Ovary (tissue), 3 donors: ENCODE measurements at regions not wholly inside any gene's neighbourhood (a gene's known extent, or its start where the extent isn't known, plus 50 kb on each side); places are given as distances from the start of the nearest gene placed in this dataset.

ENCODE experiments used
- EP300 ChIP-seq: sonication (generic); formaldehyde crosslinking; IDR thresholded peaks from one replicate; pipeline ENCODE4 v1.6.1; 2017; ENCODE audit warnings: antibody characterized with exemption
- POLR2A ChIP-seq: fragments of 450-650 bp; IDR thresholded peaks from one replicate; pipeline ENCODE4 v1.6.1; 2017; ENCODE audit warnings: antibody characterized with exemption, mild to moderate bottlenecking, moderate library complexity
- TF ChIP-seq, protein P1 (sequence below), 3 donors: fragments of 450-650 bp in 2 of 3; fragments of 200-600 bp in 1 of 3; IDR thresholded peaks; one replicate each; pipeline versions ENCODE4 v1.5.1 to v1.8.0; 2016 to 2022; ENCODE audit warnings: antibody characterized with exemption in 3 of 3, mild to moderate bottlenecking in 1 of 3
- donor health status: DM: no; HTN: no; CAD: no.

DNA sequence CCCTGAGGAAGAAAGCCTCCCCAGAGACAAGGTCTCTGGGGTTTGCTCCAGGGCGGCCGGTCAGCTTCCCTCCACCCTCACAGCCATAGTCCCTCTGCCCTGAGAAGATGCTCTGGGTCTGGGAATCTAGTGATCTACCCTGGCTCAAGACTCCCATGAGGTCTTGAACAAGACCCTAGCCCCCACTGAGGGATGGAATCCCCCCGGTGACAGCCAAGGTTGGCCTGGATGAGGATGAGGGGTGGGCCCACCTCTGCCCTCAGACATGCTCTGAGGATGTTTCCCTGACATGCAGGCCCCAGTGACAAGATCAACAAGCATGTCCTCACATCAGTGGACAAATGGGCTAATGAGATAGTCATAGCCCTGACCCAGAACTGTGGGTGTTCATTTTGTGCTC lies 138.6 kb downstream of the C5orf15 start:
- no peak for TF ChIP-seq EP300
- TF ChIP-seq, protein P1, sequence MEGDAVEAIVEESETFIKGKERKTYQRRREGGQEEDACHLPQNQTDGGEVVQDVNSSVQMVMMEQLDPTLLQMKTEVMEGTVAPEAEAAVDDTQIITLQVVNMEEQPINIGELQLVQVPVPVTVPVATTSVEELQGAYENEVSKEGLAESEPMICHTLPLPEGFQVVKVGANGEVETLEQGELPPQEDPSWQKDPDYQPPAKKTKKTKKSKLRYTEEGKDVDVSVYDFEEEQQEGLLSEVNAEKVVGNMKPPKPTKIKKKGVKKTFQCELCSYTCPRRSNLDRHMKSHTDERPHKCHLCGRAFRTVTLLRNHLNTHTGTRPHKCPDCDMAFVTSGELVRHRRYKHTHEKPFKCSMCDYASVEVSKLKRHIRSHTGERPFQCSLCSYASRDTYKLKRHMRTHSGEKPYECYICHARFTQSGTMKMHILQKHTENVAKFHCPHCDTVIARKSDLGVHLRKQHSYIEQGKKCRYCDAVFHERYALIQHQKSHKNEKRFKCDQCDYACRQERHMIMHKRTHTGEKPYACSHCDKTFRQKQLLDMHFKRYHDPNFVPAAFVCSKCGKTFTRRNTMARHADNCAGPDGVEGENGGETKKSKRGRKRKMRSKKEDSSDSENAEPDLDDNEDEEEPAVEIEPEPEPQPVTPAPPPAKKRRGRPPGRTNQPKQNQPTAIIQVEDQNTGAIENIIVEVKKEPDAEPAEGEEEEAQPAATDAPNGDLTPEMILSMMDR (IDR thresholded peaks at IDR 0.05), result no peak
- TF ChIP-seq POLR2A, result no peak
